Fibroblast of villous mesenchyme (primary cell): ENCODE measurements at regions not wholly inside any gene's neighbourhood (a gene's known extent, or its start where the extent isn't known, plus 50 kb on each side); places are given as distances from the start of the nearest gene placed in this dataset.
A peak's percentile ranks its signal among the peaks of the same experiment; 100 is the strongest.

Experiments
- DNase-seq: peaks from one replicate; pipeline ENCODE4 v3.0.0-alpha.2; 2010; ENCODE audit warnings: low read depth
- H3K4me3 ChIP-seq: 2 replicates; pipeline ENCODE4 v1.5.1; 2011; ENCODE audit warnings: low read depth, mild to moderate bottlenecking, low read length
- TF ChIP-seq, protein P1 (sequence below): IDR thresholded peaks from 2 replicates; pipeline ENCODE4 v1.5.1; 2012; ENCODE audit warnings: low read depth, mild to moderate bottlenecking, low read length; ENCODE audit not compliant: insufficient read depth

DNA sequence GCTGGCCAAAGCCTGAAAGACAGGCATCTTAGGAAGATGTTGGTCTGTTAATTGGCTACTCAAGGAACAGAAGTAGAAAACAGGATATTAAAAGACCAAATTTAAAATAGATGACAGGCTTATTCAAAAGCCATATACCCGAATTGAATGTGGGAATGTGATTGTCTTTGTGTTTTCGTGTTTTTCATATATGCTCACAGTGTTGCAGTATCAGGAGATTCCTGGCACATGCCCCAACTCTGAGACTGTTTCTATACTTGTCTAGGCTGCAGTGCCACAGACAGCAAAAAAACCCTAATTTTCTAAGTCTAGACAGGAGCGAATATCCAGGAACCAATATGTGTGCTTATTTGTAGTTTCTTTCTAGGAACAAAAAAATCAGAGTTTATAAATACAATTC lies 57.4 kb upstream of the KRR1 start:
- TF ChIP-seq, protein P1, sequence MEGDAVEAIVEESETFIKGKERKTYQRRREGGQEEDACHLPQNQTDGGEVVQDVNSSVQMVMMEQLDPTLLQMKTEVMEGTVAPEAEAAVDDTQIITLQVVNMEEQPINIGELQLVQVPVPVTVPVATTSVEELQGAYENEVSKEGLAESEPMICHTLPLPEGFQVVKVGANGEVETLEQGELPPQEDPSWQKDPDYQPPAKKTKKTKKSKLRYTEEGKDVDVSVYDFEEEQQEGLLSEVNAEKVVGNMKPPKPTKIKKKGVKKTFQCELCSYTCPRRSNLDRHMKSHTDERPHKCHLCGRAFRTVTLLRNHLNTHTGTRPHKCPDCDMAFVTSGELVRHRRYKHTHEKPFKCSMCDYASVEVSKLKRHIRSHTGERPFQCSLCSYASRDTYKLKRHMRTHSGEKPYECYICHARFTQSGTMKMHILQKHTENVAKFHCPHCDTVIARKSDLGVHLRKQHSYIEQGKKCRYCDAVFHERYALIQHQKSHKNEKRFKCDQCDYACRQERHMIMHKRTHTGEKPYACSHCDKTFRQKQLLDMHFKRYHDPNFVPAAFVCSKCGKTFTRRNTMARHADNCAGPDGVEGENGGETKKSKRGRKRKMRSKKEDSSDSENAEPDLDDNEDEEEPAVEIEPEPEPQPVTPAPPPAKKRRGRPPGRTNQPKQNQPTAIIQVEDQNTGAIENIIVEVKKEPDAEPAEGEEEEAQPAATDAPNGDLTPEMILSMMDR: no peak
- H3K4me3 ChIP-seq: no peak overlapping the region
- DNase-seq: no peak

DNA sequence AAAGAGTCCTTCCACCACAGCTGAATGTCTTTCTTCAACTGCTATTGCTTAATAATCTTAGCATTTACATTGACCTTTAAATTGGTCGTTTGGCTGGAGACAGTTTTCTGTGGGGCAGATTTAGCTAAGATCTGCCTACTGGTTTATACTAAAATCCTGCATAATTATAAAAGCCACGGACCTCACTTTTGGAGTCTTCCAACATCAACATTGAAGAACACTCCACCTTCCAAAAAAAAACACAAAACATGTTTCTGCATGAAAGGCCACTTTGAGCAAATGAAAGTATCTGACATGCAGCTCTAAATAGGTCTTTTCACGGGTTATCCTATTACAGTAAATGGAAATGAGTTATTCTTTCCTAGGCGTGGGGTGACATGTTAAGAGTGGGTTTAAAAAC lies 57.0 kb upstream of the KRR1 start:
- TF ChIP-seq, protein P1: no peak
- peak; percentile 54 for DNase-seq
- no peak overlapping the region for H3K4me3 ChIP-seq

DNA sequence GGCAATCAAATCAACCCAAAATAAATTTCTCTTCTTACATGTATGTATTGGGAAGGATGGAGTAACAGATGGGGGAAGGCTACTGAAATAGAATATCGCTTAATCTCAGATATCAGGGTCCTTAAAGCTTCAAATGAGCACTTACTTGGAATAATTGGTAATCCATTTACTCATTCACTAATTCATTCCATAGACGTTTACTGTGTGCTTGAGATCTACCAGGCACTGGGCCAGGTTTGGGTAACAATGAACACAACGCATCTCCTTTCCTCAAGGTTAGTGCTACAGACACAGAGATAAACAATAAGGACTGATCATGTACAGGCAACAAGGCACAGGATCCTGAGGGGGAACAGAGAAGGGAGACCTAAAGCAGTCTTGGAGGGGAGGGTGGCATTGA lies 54.4 kb upstream of the KRR1 start:
- no peak for DNase-seq
- TF ChIP-seq, protein P1: peak; percentile 1
- no peak overlapping the region for H3K4me3 ChIP-seq

DNA sequence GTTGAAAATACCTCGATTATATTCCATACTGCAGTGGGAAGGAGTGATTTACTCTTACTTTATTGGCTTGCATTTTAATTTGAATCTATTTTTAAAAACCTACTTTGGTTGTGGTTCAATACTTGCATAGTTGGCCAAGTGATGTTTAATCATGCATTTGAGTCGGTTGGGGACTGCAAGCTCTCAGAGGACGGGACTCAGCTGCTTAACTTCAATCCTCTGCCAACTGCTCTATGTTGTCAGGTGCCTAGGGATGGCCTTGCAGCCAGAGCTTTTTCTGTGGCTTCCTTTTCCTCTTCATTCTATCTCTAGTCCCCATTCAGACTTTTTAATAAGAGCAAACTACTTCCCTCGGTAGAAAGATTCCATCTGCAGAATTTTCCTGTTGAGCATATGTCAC lies 53.4 kb upstream of the KRR1 start:
- no peak for DNase-seq
- TF ChIP-seq, protein P1: no peak
- H3K4me3 ChIP-seq: no peak overlapping the region

DNA sequence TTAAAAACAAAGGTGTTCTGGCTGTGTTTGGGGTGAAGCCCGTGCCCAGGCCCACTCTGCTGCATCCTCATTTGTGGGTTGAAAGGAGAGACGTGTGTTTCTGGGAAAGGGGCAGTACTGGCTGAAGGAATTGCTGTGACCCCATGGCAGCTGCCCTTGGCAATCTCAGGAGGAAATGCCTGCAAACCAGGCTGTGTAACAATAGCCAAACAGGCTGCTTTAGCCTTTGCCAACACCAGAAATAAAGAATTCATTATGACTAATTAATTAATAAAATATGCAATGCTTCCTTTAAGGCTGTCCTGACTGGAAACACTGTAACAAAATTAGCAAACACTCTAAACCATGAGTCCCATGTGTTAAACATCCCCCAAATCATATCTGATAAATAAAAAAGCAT lies 53.0 kb upstream of the KRR1 start:
- TF ChIP-seq, protein P1: no peak
- no peak overlapping the region for H3K4me3 ChIP-seq
- DNase-seq: no peak

DNA sequence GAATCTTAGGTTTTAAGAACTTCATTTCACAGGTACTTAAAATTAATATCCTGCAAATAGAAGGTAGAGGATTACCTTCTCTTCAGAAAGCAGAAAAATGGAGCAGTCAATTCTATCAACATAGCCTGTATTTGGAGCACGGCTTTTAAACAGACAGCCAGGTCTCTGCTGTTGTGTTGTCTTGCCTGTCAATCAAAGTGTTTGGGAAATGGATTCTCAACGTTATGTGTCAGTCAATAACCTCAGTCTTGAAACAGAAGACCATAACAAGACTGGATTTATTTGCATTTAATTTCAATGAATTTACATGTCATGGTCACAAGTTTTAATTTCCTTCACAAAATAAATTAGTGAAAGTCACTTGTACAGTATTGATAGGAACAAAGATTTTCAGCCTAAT lies 51.9 kb upstream of the KRR1 start:
- no peak for DNase-seq
- no peak overlapping the region for H3K4me3 ChIP-seq
- TF ChIP-seq, protein P1: no peak

DNA sequence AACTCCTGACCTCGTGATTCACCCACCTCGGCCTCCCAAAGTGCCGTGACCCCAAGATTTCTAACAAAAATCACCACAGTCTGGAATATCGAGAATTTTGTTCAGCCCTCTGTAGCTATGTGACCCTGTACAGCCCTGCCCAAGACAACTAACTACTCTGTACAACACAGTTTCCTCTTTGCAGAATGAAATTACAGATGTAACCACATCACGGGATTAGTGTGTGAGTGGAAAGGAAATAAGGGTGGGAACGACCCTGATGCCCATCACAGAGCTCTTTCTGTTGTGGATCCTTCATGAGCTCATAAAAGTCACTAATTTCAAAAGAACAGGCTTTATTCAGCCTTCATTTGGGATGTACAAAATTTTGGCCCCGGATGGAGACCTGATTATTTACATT lies 50.5 kb upstream of the KRR1 start:
- no peak overlapping the region for H3K4me3 ChIP-seq
- peak; percentile 33 for DNase-seq
- TF ChIP-seq, protein P1: no peak
